Glutamatergic neuron (in vitro differentiated cells): ENCODE measurements at regions not wholly inside any gene's neighbourhood (a gene's known extent, or its start where the extent isn't known, plus 50 kb on each side); places are given as distances from the start of the nearest gene placed in this dataset.

ENCODE experiments used
- DNase-seq: peaks from one replicate; pipeline ENCODE4 v3.0.0; 2022
- H3K27ac Mint-ChIP-seq: one replicate; pipeline ENCODE4 v1.8.0; 2020; ENCODE audit warnings: mild to moderate bottlenecking, mixed read lengths, inconsistent platforms; ENCODE audit not compliant: unreplicated experiment
- H3K27me3 Mint-ChIP-seq: one replicate; pipeline ENCODE4 v1.8.0; 2020; ENCODE audit warnings: mild to moderate bottlenecking, moderate library complexity, mixed read lengths, inconsistent platforms; ENCODE audit not compliant: unreplicated experiment
- H3K36me3 Mint-ChIP-seq: one replicate; pipeline ENCODE4 v1.8.0; 2020; ENCODE audit warnings: mild to moderate bottlenecking, mixed read lengths, inconsistent platforms; ENCODE audit not compliant: unreplicated experiment
- H3K4me1 Mint-ChIP-seq: one replicate; pipeline ENCODE4 v1.8.0; 2020; ENCODE audit warnings: mild to moderate bottlenecking, low read depth, mixed read lengths, inconsistent platforms; ENCODE audit not compliant: unreplicated experiment
- H3K4me3 Mint-ChIP-seq: one replicate; pipeline ENCODE4 v1.8.0; 2020; ENCODE audit warnings: mild to moderate bottlenecking, mixed read lengths, inconsistent platforms; ENCODE audit not compliant: unreplicated experiment
- H3K9me3 Mint-ChIP-seq: one replicate; pipeline ENCODE4 v1.8.0; 2020; ENCODE audit warnings: mild to moderate bottlenecking, moderate library complexity, mixed read lengths, inconsistent platforms; ENCODE audit not compliant: unreplicated experiment
- CTCF ChIP-seq: fragments of 200-600 bp; sonication (generic); IDR thresholded peaks from one replicate; pipeline ENCODE4 v1.5.0; 2021; ENCODE audit not compliant: partially characterized antibody, unreplicated experiment

GRCh38 chr14:38040411-38040810 is 167.3 kb upstream of the SSTR1 start:
- no peak overlapping the region for H3K4me3 Mint-ChIP-seq
- TF ChIP-seq CTCF = no peak
- no peaks in the 10 kb centered on the region for H3K36me3 Mint-ChIP-seq
- H3K9me3 Mint-ChIP-seq = no peaks in the 10 kb centered on the region
- H3K27ac Mint-ChIP-seq = no peak overlapping the region
- no peaks in the 10 kb centered on the region for H3K4me1 Mint-ChIP-seq
- DNase-seq = no peak
- peaks cover 2% of the 10 kb centered on the region for H3K27me3 Mint-ChIP-seq

GRCh38 chr14:38042322-38042721 is 165.4 kb upstream of the SSTR1 start:
- TF ChIP-seq CTCF = no peak
- no peak for DNase-seq
- Mint-ChIP-seq H3K9me3 (no peaks in the 10 kb centered on the region), H3K4me1 (no peaks in the 10 kb centered on the region), H3K4me3 (no peak overlapping the region), H3K36me3 (no peaks in the 10 kb centered on the region), H3K27me3 (no peaks in the 10 kb centered on the region), H3K27ac (no peak overlapping the region)

DNA sequence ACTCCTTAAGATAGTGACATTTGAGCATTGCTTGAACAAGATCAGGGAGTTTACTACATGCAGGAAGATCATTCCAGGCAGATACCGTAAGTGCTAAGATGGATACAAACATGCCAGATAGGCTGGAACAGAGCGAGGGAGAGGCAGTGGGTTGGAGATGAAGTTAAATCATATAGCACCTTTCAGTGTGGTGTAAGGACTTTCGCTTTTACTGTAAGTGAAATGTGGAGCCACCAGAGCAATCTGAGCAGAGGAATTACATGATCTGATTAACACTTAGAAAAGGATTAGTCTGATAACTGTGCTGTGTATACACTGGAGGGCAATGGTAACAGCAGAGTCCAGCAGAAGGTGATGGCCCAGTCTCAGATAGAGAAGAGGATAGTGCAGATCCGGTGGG is 163.0 kb upstream of the SSTR1 start:
- DNase-seq = no peak
- no peak overlapping the region for H3K4me3 Mint-ChIP-seq
- no peak for TF ChIP-seq CTCF
- H3K36me3 Mint-ChIP-seq = no peaks in the 10 kb centered on the region
- H3K9me3 Mint-ChIP-seq = no peaks in the 10 kb centered on the region
- no peak overlapping the region for H3K27ac Mint-ChIP-seq
- H3K27me3 Mint-ChIP-seq = no peaks in the 10 kb centered on the region
- H3K4me1 Mint-ChIP-seq = no peaks in the 10 kb centered on the region

- Mint-ChIP-seq H3K4me3 (no peak overlapping the region), H3K27ac (no peak overlapping the region), H3K4me1 (no peaks in the 10 kb centered on the region), H3K9me3 (no peaks in the 10 kb centered on the region), H3K27me3 (no peaks in the 10 kb centered on the region), H3K36me3 (no peaks in the 10 kb centered on the region)
- TF ChIP-seq CTCF = no peak
- no peak for DNase-seq
Observed at GRCh38 chr14:38045461-38045860, 162.2 kb upstream of the SSTR1 start.

- Mint-ChIP-seq H3K9me3 (no peaks in the 10 kb centered on the region), H3K4me3 (no peak overlapping the region), H3K27ac (no peak overlapping the region), H3K27me3 (no peaks in the 10 kb centered on the region), H3K36me3 (no peaks in the 10 kb centered on the region), H3K4me1 (no peaks in the 10 kb centered on the region)
- no peak for DNase-seq
- no peak for TF ChIP-seq CTCF
Observed at GRCh38 chr14:38046160-38046559, 161.5 kb upstream of the SSTR1 start.
